Activated naive CD8-positive, alpha-beta T cell treated with anti-CD3 and anti-CD28 coated beads for 36 hours (primary cell): ENCODE measurements at regions not wholly inside any gene's neighbourhood (a gene's known extent, or its start where the extent isn't known, plus 50 kb on each side); places are given as distances from the start of the nearest gene placed in this dataset.
"Not testable (repeated sequence)": the region's sequence is repeated elsewhere in the genome, so short reads cannot be mapped to it uniquely, and the experiment has no call there.

Experiments used
- DNase-seq: peaks from one replicate; pipeline ENCODE4 v3.0.0; 2021
- H3K27ac Mint-ChIP-seq: one replicate; pipeline ENCODE4 v1.8.0; 2022; ENCODE audit warnings: mild to moderate bottlenecking, moderate library complexity, mixed read lengths
- H3K27me3 Mint-ChIP-seq: one replicate; pipeline ENCODE4 v1.8.0; 2022; ENCODE audit warnings: mild to moderate bottlenecking, mixed read lengths
- H3K36me3 Mint-ChIP-seq: one replicate; pipeline ENCODE4 v1.8.0; 2021; ENCODE audit warnings: mild to moderate bottlenecking, mixed read lengths
- H3K4me1 Mint-ChIP-seq: one replicate; pipeline ENCODE4 v1.8.0; 2021; ENCODE audit warnings: mixed read lengths
- H3K4me3 Mint-ChIP-seq: one replicate; pipeline ENCODE4 v1.8.0; 2022; ENCODE audit warnings: mild to moderate bottlenecking, moderate library complexity, mixed read lengths
- H3K9me3 Mint-ChIP-seq: one replicate; pipeline ENCODE4 v1.8.0; 2022; ENCODE audit warnings: mixed read lengths

- Mint-ChIP-seq H3K9me3 (no peaks in the 10 kb centered on the region), H3K27ac (no peak overlapping the region), H3K4me3 (no peak overlapping the region), H3K27me3 (no peaks in the 10 kb centered on the region), H3K36me3 (no peaks in the 10 kb centered on the region), H3K4me1 (no peaks in the 10 kb centered on the region)
- DNase-seq, result no peak
Observed at GRCh38 chr15:36109943-36110658, 469.3 kb upstream of the CDIN1 start.

- Mint-ChIP-seq H3K9me3 (no peaks in the 10 kb centered on the region), H3K27me3 (no peaks in the 10 kb centered on the region), H3K36me3 (no peaks in the 10 kb centered on the region), H3K27ac (no peak overlapping the region), H3K4me1 (no peaks in the 10 kb centered on the region), H3K4me3 (no peak overlapping the region)
- DNase-seq, result no peak
Observed at GRCh38 chr15:36110659-36110993, 468.8 kb upstream of the CDIN1 start.

DNA sequence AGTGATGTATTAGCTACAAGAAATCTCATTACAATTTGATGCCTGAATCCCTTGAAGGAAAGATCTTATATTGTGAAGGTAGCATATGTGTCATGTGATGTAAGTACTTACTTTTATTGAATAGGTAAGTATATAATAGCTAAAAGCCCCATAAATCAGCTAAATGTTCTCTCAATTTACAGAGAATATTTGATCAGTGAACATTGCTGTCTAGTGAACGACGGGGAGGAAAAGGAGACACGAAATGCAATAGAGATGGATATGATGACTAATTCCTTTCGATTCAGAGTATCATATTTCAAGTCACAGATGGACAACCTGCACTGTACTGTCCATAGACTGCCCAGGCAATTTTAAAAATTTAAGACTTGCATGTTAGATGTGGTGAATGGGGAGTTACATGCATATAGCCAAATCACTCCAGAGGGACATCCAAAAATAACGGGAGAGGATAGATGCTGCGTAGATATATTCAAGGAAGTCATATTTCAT lies 462.1 kb upstream of the CDIN1 start:
- Mint-ChIP-seq H3K4me3 (no peak overlapping the region), H3K9me3 (peaks cover 3% of the 10 kb centered on the region), H3K4me1 (no peaks in the 10 kb centered on the region), H3K36me3 (no peaks in the 10 kb centered on the region), H3K27ac (no peak overlapping the region), H3K27me3 (peaks cover 3% of the 10 kb centered on the region)
- no peak for DNase-seq

- no peak overlapping the region for H3K4me3 Mint-ChIP-seq
- H3K27ac Mint-ChIP-seq, result no peak overlapping the region
- no peaks in the 10 kb centered on the region for H3K4me1 Mint-ChIP-seq
- DNase-seq, result no peak
- no peaks in the 10 kb centered on the region for H3K27me3 Mint-ChIP-seq
- peaks cover under 1% of the 10 kb centered on the region for H3K9me3 Mint-ChIP-seq
- no peaks in the 10 kb centered on the region for H3K36me3 Mint-ChIP-seq
Observed at GRCh38 chr15:36126194-36126593, 453.2 kb upstream of the CDIN1 start.

DNA sequence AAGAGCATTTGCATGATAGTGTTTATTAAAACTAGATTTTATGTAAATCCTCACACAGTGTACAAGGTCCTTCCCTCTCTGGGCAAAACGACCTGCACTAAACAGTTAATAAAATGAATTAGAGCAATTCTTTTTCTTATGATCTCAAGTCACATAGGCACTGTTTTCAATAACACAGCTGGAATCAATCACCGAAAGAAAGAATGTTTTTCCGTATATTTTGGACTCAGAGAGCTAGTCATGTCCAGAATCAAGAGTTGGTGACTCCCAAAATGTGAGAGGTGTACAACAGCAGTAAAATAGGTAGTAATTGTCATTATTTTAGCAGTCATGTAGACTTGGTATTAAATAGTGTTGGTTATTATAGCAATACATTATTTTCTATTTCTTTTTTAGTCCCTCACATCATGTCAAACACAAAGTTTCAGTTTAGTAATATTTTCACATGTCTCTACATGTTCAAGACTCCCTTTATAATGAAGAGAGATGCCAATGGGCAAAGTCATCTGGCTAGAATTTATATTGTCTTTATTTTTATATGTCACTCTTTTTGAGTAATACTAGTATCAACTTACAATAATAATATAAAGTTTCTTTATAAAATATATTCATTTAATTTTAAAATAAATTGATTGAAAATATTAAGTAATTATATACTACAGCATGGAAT lies 448.6 kb upstream of the CDIN1 start:
- no peaks in the 10 kb centered on the region for H3K27me3 Mint-ChIP-seq
- no peak for DNase-seq
- H3K9me3 Mint-ChIP-seq, result no peaks in the 10 kb centered on the region
- no peaks in the 10 kb centered on the region for H3K36me3 Mint-ChIP-seq
- no peak overlapping the region for H3K27ac Mint-ChIP-seq
- H3K4me3 Mint-ChIP-seq, result no peak overlapping the region
- H3K4me1 Mint-ChIP-seq, result no peaks in the 10 kb centered on the region

DNA sequence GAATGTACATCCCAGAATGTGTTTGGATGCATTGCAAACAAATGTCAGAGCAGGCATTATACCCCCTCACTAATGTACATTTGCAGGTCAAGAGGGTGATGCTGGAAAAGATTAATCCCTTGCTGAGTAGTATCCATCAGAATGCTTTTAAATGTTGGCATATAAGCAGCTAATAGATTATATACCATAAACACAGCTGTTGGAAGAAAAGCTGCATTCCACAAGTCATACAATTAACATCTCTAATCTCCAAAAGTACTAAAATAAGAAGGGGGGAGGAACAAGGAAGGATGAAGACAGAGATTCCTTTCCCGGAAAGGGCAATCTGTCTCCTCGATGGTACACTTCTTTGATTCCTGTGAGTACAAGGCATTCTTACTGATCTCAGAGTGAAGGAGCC lies 445.7 kb upstream of the CDIN1 start:
- DNase-seq, result no peak
- Mint-ChIP-seq H3K27me3 (no peaks in the 10 kb centered on the region), H3K4me3 (no peak overlapping the region), H3K9me3 (no peaks in the 10 kb centered on the region), H3K36me3 (no peaks in the 10 kb centered on the region), H3K4me1 (no peaks in the 10 kb centered on the region), H3K27ac (no peak overlapping the region)

GRCh38 chr15:36136049-36136448 lies 443.4 kb upstream of the CDIN1 start:
- H3K9me3 Mint-ChIP-seq, result peaks cover 4% of the 10 kb centered on the region
- no peak for DNase-seq
- no peaks in the 10 kb centered on the region for H3K36me3 Mint-ChIP-seq
- H3K27ac Mint-ChIP-seq, result no peak overlapping the region
- no peaks in the 10 kb centered on the region for H3K27me3 Mint-ChIP-seq
- no peaks in the 10 kb centered on the region for H3K4me1 Mint-ChIP-seq
- H3K4me3 Mint-ChIP-seq, result no peak overlapping the region

- no peak for DNase-seq
- H3K4me3 Mint-ChIP-seq, result no peak overlapping the region
- peaks cover 2% of the 10 kb centered on the region for H3K9me3 Mint-ChIP-seq
- no peaks in the 10 kb centered on the region for H3K36me3 Mint-ChIP-seq
- no peaks in the 10 kb centered on the region for H3K4me1 Mint-ChIP-seq
- H3K27me3 Mint-ChIP-seq, result no peaks in the 10 kb centered on the region
- no peak overlapping the region for H3K27ac Mint-ChIP-seq
Observed at GRCh38 chr15:36152936-36153335, 426.5 kb upstream of the CDIN1 start.

DNA sequence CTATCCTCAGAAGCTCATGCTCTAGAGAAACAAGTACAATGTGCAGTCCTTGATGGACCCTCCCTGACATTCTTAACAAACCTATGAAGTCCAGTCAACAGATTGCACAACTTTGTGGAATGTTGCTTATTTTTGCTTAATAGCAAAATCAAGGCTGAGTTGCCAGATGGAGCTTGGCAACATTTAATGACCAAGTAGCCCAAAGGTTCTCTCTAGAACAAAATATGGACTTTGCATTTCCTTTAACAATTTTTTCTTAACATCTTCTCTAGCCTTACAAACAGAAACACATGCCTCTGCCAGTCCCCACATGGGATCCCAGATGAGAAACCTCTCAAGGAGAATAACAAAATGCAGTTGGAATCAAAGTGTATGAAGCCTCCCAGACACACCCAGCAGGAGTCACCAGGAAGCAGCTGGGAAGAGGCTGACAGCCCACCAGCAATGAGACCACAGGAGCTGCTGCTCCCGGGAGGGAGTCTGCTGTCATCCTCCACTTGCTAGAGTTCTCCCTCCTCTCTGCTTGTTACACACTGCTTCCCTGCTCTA lies 422.5 kb upstream of the CDIN1 start:
- Mint-ChIP-seq H3K9me3 (no peaks in the 10 kb centered on the region), H3K4me3 (no peak overlapping the region), H3K27ac (no peak overlapping the region), H3K4me1 (no peaks in the 10 kb centered on the region), H3K36me3 (no peaks in the 10 kb centered on the region), H3K27me3 (no peaks in the 10 kb centered on the region)
- no peak for DNase-seq

DNA sequence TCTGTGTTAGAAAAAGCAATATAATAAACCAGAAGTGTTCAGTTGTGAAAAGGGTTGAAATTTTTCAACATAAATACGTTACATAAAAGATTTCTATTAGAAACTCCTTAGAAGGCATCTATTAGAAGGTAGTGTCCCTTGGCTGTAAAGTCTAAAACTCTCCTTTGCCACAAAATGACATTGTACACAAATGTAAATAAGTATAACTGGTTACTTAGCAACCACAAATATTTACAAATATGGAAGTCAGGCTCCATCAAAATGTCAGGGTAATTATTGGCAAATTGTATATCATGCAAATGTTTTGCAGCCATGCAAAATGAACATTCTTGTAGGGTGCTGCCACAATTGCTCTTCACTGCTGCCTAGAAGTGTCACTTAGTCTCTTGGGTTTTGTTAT lies 419.1 kb upstream of the CDIN1 start:
- H3K27ac Mint-ChIP-seq, result no peak overlapping the region
- no peak overlapping the region for H3K4me3 Mint-ChIP-seq
- H3K36me3 Mint-ChIP-seq, result no peaks in the 10 kb centered on the region
- no peaks in the 10 kb centered on the region for H3K9me3 Mint-ChIP-seq
- H3K4me1 Mint-ChIP-seq, result no peaks in the 10 kb centered on the region
- no peaks in the 10 kb centered on the region for H3K27me3 Mint-ChIP-seq
- DNase-seq, result no peak

DNA sequence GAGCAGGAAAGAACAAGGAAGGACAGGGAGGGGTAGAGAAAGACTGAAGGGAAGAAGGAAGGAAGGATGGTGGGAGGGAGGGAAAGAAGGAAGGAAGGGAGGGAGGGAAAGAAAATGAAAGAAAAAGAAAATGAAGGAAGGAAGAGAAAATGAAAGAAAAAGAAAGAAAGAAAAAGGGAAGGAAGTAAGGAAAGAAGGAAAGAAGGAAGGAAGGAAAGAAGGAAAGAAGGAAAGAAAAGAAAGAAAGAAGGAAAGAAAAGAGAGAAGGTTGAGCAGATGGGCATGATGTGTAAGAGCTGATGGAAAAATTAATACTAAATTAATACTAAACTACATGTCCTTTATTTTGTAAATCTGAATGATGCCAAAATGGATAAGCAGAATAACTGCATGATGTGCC lies 418.3 kb upstream of the CDIN1 start:
- H3K36me3 Mint-ChIP-seq, result no peaks in the 10 kb centered on the region
- no peak overlapping the region for H3K4me3 Mint-ChIP-seq
- no peak overlapping the region for H3K27ac Mint-ChIP-seq
- H3K4me1 Mint-ChIP-seq, result no peaks in the 10 kb centered on the region
- no peak for DNase-seq
- no peaks in the 10 kb centered on the region for H3K9me3 Mint-ChIP-seq
- H3K27me3 Mint-ChIP-seq, result no peaks in the 10 kb centered on the region

DNA sequence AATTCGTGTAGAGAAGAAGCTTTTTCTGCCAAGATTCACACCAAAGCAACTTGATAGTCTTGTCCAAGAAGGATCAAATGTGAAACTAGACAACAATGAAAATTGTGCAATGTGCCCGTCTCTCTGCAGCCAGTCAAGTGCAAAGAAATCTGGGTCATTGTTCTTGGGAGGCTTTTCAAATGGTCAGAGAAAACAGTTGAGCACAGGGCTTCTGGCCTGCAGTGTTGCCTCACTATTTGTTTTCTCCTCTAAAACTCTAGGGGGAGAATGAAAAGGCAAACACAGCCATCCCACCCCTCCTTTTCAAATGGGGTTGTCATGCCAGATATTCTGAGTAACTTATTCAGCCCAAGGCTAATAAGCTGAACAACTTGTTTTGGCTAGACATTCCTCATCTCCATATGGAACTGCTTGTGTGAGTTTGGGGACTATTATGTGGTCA lies 417.6 kb upstream of the CDIN1 start:
- Mint-ChIP-seq H3K4me1 (no peaks in the 10 kb centered on the region), H3K4me3 (no peak overlapping the region), H3K9me3 (no peaks in the 10 kb centered on the region), H3K27ac (no peak overlapping the region), H3K36me3 (no peaks in the 10 kb centered on the region), H3K27me3 (no peaks in the 10 kb centered on the region)
- no peak for DNase-seq

DNA sequence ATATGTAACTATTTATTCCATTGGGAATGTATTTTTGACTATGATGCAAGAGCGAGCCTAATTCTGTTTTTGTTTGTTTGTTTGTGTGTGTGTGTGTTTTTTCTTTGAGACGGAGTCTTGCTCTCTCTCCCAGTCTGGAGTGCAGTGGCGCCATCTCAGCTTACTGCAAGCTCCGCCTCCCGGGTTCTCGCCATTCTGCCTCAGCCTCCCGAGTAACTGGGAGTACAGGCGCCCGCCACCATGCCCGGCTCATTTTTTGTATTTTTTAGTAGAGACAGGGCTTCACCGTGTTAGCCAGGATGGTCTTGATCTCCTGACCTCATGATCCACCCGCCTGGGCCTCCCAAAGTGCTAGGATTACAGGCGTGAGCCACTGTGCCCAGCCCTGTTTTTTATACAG lies 415.4 kb upstream of the CDIN1 start:
- H3K4me3 Mint-ChIP-seq, H3K36me3 Mint-ChIP-seq: not testable (repeated sequence)

DNA sequence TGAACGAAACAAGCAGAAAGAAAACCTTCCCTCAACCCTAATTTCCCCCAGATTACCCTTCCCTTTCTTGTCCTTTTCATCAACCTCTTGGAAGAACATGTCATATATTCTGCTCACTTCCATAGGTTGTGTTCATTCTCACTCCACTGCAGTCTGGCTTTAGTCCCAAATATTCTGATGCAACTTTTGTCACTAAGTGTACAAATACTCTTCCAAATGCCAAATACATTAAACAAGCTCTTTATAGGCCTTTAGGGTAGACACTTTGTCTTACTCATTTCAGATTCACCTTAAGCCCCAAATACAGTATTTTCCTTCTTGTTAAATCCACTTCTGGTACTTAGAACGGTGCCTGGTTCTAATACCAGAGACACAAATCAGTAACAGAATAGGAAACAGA lies 406.5 kb upstream of the CDIN1 start:
- DNase-seq, result no peak
- no peaks in the 10 kb centered on the region for H3K27me3 Mint-ChIP-seq
- no peak overlapping the region for H3K4me3 Mint-ChIP-seq
- no peaks in the 10 kb centered on the region for H3K4me1 Mint-ChIP-seq
- H3K27ac Mint-ChIP-seq, result no peak overlapping the region
- H3K36me3 Mint-ChIP-seq, result no peaks in the 10 kb centered on the region
- no peaks in the 10 kb centered on the region for H3K9me3 Mint-ChIP-seq

More for the DNA sequence above, 415.4 kb upstream of the CDIN1 start:
- not testable (repeated sequence) for H3K4me1 Mint-ChIP-seq, H3K27ac Mint-ChIP-seq, DNase-seq, H3K9me3 Mint-ChIP-seq, H3K27me3 Mint-ChIP-seq

GRCh38 chr15:36175186-36175740 lies 404.2 kb upstream of the CDIN1 start:
- no peak for DNase-seq
- Mint-ChIP-seq H3K4me1 (no peaks in the 10 kb centered on the region), H3K9me3 (no peaks in the 10 kb centered on the region), H3K27ac (no peak overlapping the region), H3K4me3 (no peak overlapping the region), H3K36me3 (no peaks in the 10 kb centered on the region), H3K27me3 (no peaks in the 10 kb centered on the region)
